Thyroid gland (tissue), 4 donors: ENCODE measurements at regions not wholly inside any gene's neighbourhood (a gene's known extent, or its start where the extent isn't known, plus 50 kb on each side); places are given as distances from the start of the nearest gene placed in this dataset.

Experiments
- DNase-seq, 2 donors: peaks; one replicate each; pipeline ENCODE4 v3.0.0-alpha.2; 2019
- H3K27ac ChIP-seq, 3 donors: fragments of 200-600 bp; sonication (generic); 1 replicate in 2 of 3; 2 replicates in 1 of 3; pipeline ENCODE4 v1.5.1; 2016 to 2019; ENCODE audit warnings: mild to moderate bottlenecking in 1 of 3, moderate library complexity in 1 of 3
- H3K27me3 ChIP-seq: fragments of 200-600 bp; sonication (generic); one replicate; pipeline ENCODE4 v1.5.1; 2019
- H3K36me3 ChIP-seq, 2 donors: fragments of 200-600 bp; sonication (generic); one replicate each; pipeline ENCODE4 v1.5.1; 2016 to 2019
- H3K4me1 ChIP-seq, 2 donors: fragments of 200-600 bp; sonication (generic); one replicate each; pipeline ENCODE4 v1.5.1; 2017 to 2019
- H3K4me3 ChIP-seq, 3 donors: fragments of 200-600 bp; sonication (generic); replicated peaks in 1 of 3; 1 replicate in 2 of 3; 2 replicates in 1 of 3; pipeline ENCODE4 v1.5.1; 2016; ENCODE audit warnings: mild to moderate bottlenecking in 1 of 3
- H3K9me3 ChIP-seq: fragments of 200-600 bp; sonication (generic); one replicate; pipeline ENCODE4 v1.5.1; 2017
- POLR2A ChIP-seq, 2 donors: fragments of 450-650 bp; IDR thresholded peaks; one replicate each; pipeline ENCODE4 v1.6.1; 2017; ENCODE audit warnings: antibody characterized with exemption in 2 of 2, mild to moderate bottlenecking in 2 of 2, moderate library complexity in 1 of 2
- WGBS, 2 donors: methylation state at CpG; one replicate each; pipeline ENCODE4 v1.1.5; 2017; 5-methylcytosine and 5-hydroxymethylcytosine counted together
- intact Hi-C: fragments of 100-400 bp; cut with DNase I; formaldehyde crosslinking; loops from one replicate; pipeline ENCODE4 v1.15.1; 2023
- TF ChIP-seq, protein P1 (sequence below), 6 experiments: fragments of 200-600 bp in 3 of 6; fragments of 450-650 bp in 3 of 6; sonication (generic) in 3 of 6; IDR thresholded peaks; one replicate each; pipeline ENCODE4 v1.5.1; 2016 to 2019; ENCODE audit warnings: antibody characterized with exemption in 6 of 6, mild to moderate bottlenecking in 2 of 6, inconsistent platforms in 1 of 6, moderate library complexity in 1 of 6

DNA sequence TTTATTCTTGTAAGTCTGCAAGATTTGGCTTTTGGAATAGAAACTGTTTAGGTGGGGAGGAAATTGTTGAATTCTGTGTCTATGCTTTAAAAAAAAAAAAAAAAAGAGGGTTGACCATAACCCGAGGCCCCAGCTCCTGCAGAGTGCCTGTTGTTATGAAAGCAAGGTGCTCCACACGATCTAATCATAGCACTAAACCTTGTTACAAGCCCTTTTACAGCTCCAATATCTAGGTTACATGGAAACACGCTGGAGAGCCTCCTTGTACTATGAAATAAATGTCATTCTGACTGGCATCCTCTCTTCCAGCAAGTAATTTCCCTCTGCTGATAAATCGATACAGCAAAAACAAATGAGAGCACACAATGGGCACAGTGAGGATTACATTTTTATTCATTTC, 303.1 kb upstream of the SOX5 start:
- H3K27ac ChIP-seq = no peak overlapping the region
- no peak overlapping the region for H3K4me3 ChIP-seq

GRCh38 chr12:24246934-24247333, 297.5 kb upstream of the SOX5 start:
- intact Hi-C loops = no loop called here
- Histone ChIP-seq H3K36me3 (no peaks in the 10 kb centered on the region), H3K27me3 (no peaks in the 10 kb centered on the region), H3K27ac (no peak overlapping the region), H3K9me3 (no peaks in the 10 kb centered on the region), H3K4me1 (peaks cover 0 to 10% of the 10 kb centered on the region in 2 donors), H3K4me3 (no peak overlapping the region)
- DNase-seq = no peak
- 73 to 81% methylated on average over 6 of the region's 6 CpGs for WGBS, 2 donors
- no peak for TF ChIP-seq POLR2A (IDR thresholded peaks at IDR 0.05)
- TF ChIP-seq, protein P1, sequence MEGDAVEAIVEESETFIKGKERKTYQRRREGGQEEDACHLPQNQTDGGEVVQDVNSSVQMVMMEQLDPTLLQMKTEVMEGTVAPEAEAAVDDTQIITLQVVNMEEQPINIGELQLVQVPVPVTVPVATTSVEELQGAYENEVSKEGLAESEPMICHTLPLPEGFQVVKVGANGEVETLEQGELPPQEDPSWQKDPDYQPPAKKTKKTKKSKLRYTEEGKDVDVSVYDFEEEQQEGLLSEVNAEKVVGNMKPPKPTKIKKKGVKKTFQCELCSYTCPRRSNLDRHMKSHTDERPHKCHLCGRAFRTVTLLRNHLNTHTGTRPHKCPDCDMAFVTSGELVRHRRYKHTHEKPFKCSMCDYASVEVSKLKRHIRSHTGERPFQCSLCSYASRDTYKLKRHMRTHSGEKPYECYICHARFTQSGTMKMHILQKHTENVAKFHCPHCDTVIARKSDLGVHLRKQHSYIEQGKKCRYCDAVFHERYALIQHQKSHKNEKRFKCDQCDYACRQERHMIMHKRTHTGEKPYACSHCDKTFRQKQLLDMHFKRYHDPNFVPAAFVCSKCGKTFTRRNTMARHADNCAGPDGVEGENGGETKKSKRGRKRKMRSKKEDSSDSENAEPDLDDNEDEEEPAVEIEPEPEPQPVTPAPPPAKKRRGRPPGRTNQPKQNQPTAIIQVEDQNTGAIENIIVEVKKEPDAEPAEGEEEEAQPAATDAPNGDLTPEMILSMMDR (IDR thresholded peaks at IDR 0.05) = no peak

More for the DNA sequence above, 303.1 kb upstream of the SOX5 start:
- WGBS, 2 donors = 13 to 17% methylated on average over 4 of the region's 4 CpGs
- Histone ChIP-seq H3K27me3 (no peaks in the 10 kb centered on the region), H3K4me1 (peaks cover 0 to 3% of the 10 kb centered on the region in 2 donors), H3K9me3 (no peaks in the 10 kb centered on the region), H3K36me3 (no peaks in the 10 kb centered on the region)
- intact Hi-C loops = no loop called here
- TF ChIP-seq, protein P1 (IDR thresholded peaks at IDR 0.05) = no peak
- TF ChIP-seq POLR2A (IDR thresholded peaks at IDR 0.05) = no peak
- DNase-seq = peak; percentile 22 to 33

DNA sequence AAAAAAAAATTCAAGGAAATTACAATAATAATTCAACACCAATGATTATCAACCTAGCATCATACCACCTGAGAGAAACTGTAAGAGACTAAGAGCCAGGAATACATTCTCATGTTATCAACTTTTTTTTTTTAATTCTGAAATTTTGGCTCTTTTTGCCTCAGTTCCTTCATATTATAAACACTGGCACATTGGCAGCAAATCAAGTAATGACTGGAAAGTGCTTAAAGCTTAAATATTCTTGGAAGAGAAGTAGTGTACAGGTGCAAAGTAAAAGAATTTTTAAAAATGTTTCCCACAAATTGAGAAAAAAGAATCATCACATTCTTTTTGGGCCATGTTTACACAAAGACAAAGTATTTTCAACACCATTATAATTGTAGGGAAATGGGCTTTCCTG, 296.9 kb upstream of the SOX5 start:
- Histone ChIP-seq H3K36me3 (no peaks in the 10 kb centered on the region), H3K27me3 (no peaks in the 10 kb centered on the region), H3K9me3 (no peaks in the 10 kb centered on the region), H3K27ac (no peak overlapping the region), H3K4me1 (peaks cover 0 to 10% of the 10 kb centered on the region in 2 donors), H3K4me3 (no peak overlapping the region)
- DNase-seq = no peak
- TF ChIP-seq, protein P1 (IDR thresholded peaks at IDR 0.05) = no peak
- no peak for TF ChIP-seq POLR2A (IDR thresholded peaks at IDR 0.05)
- intact Hi-C loops = no loop called here

DNA sequence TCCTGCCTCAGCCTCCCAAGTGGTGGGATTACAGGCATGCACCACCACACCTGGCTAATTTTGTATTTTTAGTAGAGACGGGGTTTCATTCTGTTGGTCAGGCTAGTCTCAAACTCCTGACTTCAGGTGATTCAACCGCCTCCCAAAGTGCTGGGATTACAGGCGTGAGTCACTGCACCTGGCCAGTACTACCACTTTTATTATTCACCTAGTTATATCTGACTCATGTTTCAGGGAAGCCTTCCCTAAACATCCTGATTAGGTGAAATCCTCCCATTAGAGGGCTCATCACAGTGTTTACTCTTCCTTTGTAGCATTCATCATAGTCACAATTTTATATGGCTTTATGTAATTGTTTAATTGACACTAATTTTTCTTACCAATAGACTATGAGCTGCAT, 295.3 kb upstream of the SOX5 start:
- intact Hi-C loops = no loop called here
- Histone ChIP-seq H3K4me1 (peaks cover 0 to 10% of the 10 kb centered on the region in 2 donors), H3K27ac (no peak overlapping the region), H3K9me3 (no peaks in the 10 kb centered on the region), H3K4me3 (no peak overlapping the region), H3K36me3 (no peaks in the 10 kb centered on the region), H3K27me3 (no peaks in the 10 kb centered on the region)
- DNase-seq = no peak
- whole genome bisulfite sequencing, 2 donors = 98 to 99% methylated on average over 3 of the region's 3 CpGs
- TF ChIP-seq, protein P1 (IDR thresholded peaks at IDR 0.05) = no peak
- no peak for TF ChIP-seq POLR2A (IDR thresholded peaks at IDR 0.05)

GRCh38 chr12:24244231-24244630, 294.8 kb upstream of the SOX5 start:
- H3K36me3 ChIP-seq = no peaks in the 10 kb centered on the region
- no peaks in the 10 kb centered on the region for H3K27me3 ChIP-seq
- TF ChIP-seq, protein P1 (IDR thresholded peaks at IDR 0.05) = no peak
- no peak overlapping the region for H3K27ac ChIP-seq
- H3K9me3 ChIP-seq = no peaks in the 10 kb centered on the region
- intact Hi-C loops = no loop called here
- no peak overlapping the region for H3K4me3 ChIP-seq
- DNase-seq = no peak
- peaks cover 0 to 10% of the 10 kb centered on the region in 2 donors for H3K4me1 ChIP-seq
- 94 to 98% methylated on average over 4 of the region's 4 CpGs for WGBS, 2 donors
